ENCODE measurements at regions not wholly inside any gene's neighbourhood (a gene's known extent, or its start where the extent isn't known, plus 50 kb on each side); places are given as distances from the start of the nearest gene placed in this dataset.

- no peaks in the 10 kb centered on the region for H3K27me3 ChIP-seq (ENCODE audit: control insufficient read depth in 2 of 2, insufficient read depth in 2 of 2, low read length in 2 of 2)
- H3K36me3 ChIP-seq (ENCODE audit: control insufficient read depth in 2 of 2, extremely low read depth in 1 of 2, insufficient read depth in 2 of 2, low read length in 2 of 2): no peaks in the 10 kb centered on the region
- BruUV-seq (replicated peaks): no TSS peak
- no peak for TF ChIP-seq MAX (IDR thresholded peaks at IDR 0.05; ENCODE audit: insufficient read depth, insufficient read length)
- no peak for TF ChIP-seq GATA2 (IDR thresholded peaks at IDR 0.05; ENCODE audit: insufficient read depth, insufficient read length, low read depth, low read length)
- no peak for TF ChIP-seq POLR2AphosphoS5 (IDR thresholded peaks at IDR 0.05; ENCODE audit: insufficient read depth, low read depth, low read length)
- no peak for TF ChIP-seq JUN (IDR thresholded peaks at IDR 0.05; ENCODE audit: borderline replicate concordance, insufficient read depth, insufficient read length, low read depth)
- no peak for TF ChIP-seq EZH2 (IDR thresholded peaks at IDR 0.05; ENCODE audit: borderline replicate concordance, low read depth, low read length, severe bottlenecking)
- TF ChIP-seq POLR2A (IDR thresholded peaks at IDR 0.05; ENCODE audit: low read depth, low read length): no peak
- TF ChIP-seq CTCF (IDR thresholded peaks at IDR 0.05; ENCODE audit: extremely low read depth in 1 of 2, insufficient read depth in 1 of 2, low read depth in 1 of 2, low read length in 2 of 2): no peak
- TF ChIP-seq MYC (IDR thresholded peaks at IDR 0.05; ENCODE audit: low read depth, low read length): no peak
- TF ChIP-seq FOS (IDR thresholded peaks at IDR 0.05; ENCODE audit: borderline replicate concordance, insufficient read depth, low read length): no peak
- H3K9ac ChIP-seq (replicated peaks; ENCODE audit: extremely low read depth, insufficient read depth, low read length): no peak overlapping the region
- H2AFZ ChIP-seq (ENCODE audit: low read depth, low read length): no peak overlapping the region
- FAIRE-seq (no peak), DNase-seq (ENCODE audit: low read depth, low spot score) (no peak)
- intact Hi-C loops (cut with micrococcal nuclease) (no loop called here), dilution Hi-C loops (cut with MboI; ENCODE audit: extremely low pct_ligation_motif_present, low sequenced_read_pairs) (no loop called here)
- H3K79me2 ChIP-seq (ENCODE audit: control insufficient read depth, insufficient read depth, low read length): no peaks in the 10 kb centered on the region
- no peaks in the 10 kb centered on the region for H3K9me3 ChIP-seq (replicated peaks; ENCODE audit: control insufficient read depth, insufficient read depth, low read length)
- ChIA-PET POLR2A (interaction anchor here (0.6 kb wide), 1 partner anchor 275 kb away, joined by 4 read pairs; no protein-coding TSS in a partner anchor), CTCF (no interaction called here)
- H3K27ac ChIP-seq (ENCODE audit: insufficient read depth, low read depth, low read length): no peak overlapping the region
- H3K9me1 ChIP-seq (replicated peaks; ENCODE audit: control insufficient read depth, extremely low read depth, insufficient read depth, low read length): no peaks in the 10 kb centered on the region
- no peak overlapping the region for H3K4me3 ChIP-seq (replicated peaks in 1 of 3; ENCODE audit: insufficient read depth in 1 of 3, low read depth in 1 of 3, low read length in 3 of 3)
- no peaks in the 10 kb centered on the region for H4K20me1 ChIP-seq (replicated peaks; ENCODE audit: control insufficient read depth, extremely low read depth, insufficient read depth, low read length)
- H3K4me1 ChIP-seq (ENCODE audit: control insufficient read depth, extremely low read depth, insufficient read depth, low read length): no peaks in the 10 kb centered on the region
- no peak overlapping the region for H3K4me2 ChIP-seq (ENCODE audit: insufficient read depth, low read length)
Observed at GRCh38 chr4:84232309-84233095, 266.6 kb downstream of the NKX6-1 start.
